Brain pericyte (primary cell): ENCODE measurements at regions not wholly inside any gene's neighbourhood (a gene's known extent, or its start where the extent isn't known, plus 50 kb on each side); places are given as distances from the start of the nearest gene placed in this dataset.
A peak's percentile ranks its signal among the peaks of the same experiment; 100 is the strongest.
"Not testable (repeated sequence)": the region's sequence is repeated elsewhere in the genome, so short reads cannot be mapped to it uniquely, and the experiment has no call there.

Experiments
- DNase-seq: peaks from one replicate; pipeline ENCODE4 v3.0.0-alpha.2; 2012; ENCODE audit warnings: low read depth, low spot score

GRCh38 chr16:17748044-17748719 is 277.4 kb upstream of the XYLT1 start:
- DNase-seq = no peak

GRCh38 chr16:17747081-17747756 is 276.5 kb upstream of the XYLT1 start:
- DNase-seq = no peak

- no peak for DNase-seq
Observed at GRCh38 chr16:17744921-17745572, 274.3 kb upstream of the XYLT1 start.

- DNase-seq = no peak
Observed at GRCh38 chr16:17743578-17743977, 272.8 kb upstream of the XYLT1 start.

- DNase-seq = no peak
Observed at GRCh38 chr16:17743158-17743557, 272.4 kb upstream of the XYLT1 start.

- not testable (repeated sequence) for DNase-seq
Observed at GRCh38 chr16:17735099-17735498, 264.3 kb upstream of the XYLT1 start.

GRCh38 chr16:17729820-17730219 is 259.1 kb upstream of the XYLT1 start:
- DNase-seq = no peak

- no peak for DNase-seq
Observed at GRCh38 chr16:17728196-17728595, 257.4 kb upstream of the XYLT1 start.

GRCh38 chr16:17724242-17724898 is 253.6 kb upstream of the XYLT1 start:
- peak; percentile 24 for DNase-seq

GRCh38 chr16:17723531-17724134 is 252.9 kb upstream of the XYLT1 start:
- DNase-seq = peak; percentile 6

- no peak for DNase-seq
Observed at GRCh38 chr16:17718495-17718894, 247.7 kb upstream of the XYLT1 start.

GRCh38 chr16:17705847-17706246 is 235.1 kb upstream of the XYLT1 start:
- no peak for DNase-seq

GRCh38 chr16:17696616-17697015 is 225.9 kb upstream of the XYLT1 start:
- no peak for DNase-seq

GRCh38 chr16:17692484-17692883 is 221.7 kb upstream of the XYLT1 start:
- DNase-seq = no peak

- no peak for DNase-seq
Observed at GRCh38 chr16:17691899-17692176, 221.1 kb upstream of the XYLT1 start.

- DNase-seq = no peak
Observed at GRCh38 chr16:17691106-17691898, 220.5 kb upstream of the XYLT1 start.

- no peak for DNase-seq
Observed at GRCh38 chr16:17685447-17685846, 214.7 kb upstream of the XYLT1 start.

GRCh38 chr16:17683281-17683680 is 212.5 kb upstream of the XYLT1 start:
- DNase-seq = no peak

- DNase-seq = no peak
Observed at GRCh38 chr16:17676171-17676570, 205.4 kb upstream of the XYLT1 start.

GRCh38 chr16:17668386-17668785 is 197.6 kb upstream of the XYLT1 start:
- DNase-seq = no peak

GRCh38 chr16:17666293-17666692 is 195.5 kb upstream of the XYLT1 start:
- no peak for DNase-seq
